GM23338 (cell line): ENCODE measurements at regions not wholly inside any gene's neighbourhood (a gene's known extent, or its start where the extent isn't known, plus 50 kb on each side); places are given as distances from the start of the nearest gene placed in this dataset.

ENCODE experiments used
- ATAC-seq: fragments of 200-7000 bp; cut with Tn5 transposase; 3 replicates; pipeline ENCODE4 v1.9.1; 2020
- DNase-seq: peaks from one replicate; pipeline ENCODE4 v3.0.0-alpha.2; 2015; ENCODE audit warnings: low spot score
- H2AFZ ChIP-seq: fragments of 200-600 bp; sonication (generic); 2 replicates; pipeline ENCODE4 v1.8.0; 2016; ENCODE audit warnings: antibody characterized with exemption, mild to moderate bottlenecking, moderate library complexity
- H3F3A ChIP-seq: fragments of 200-600 bp; sonication (generic); replicated peaks from 2 replicates; pipeline ENCODE4 v1.8.0; 2017; ENCODE audit warnings: antibody characterized with exemption, mixed run types, low read depth
- H3K27ac ChIP-seq: fragments of 200-600 bp; sonication (generic); 2 replicates; pipeline ENCODE4 v1.6.1; 2016; ENCODE audit warnings: low read depth
- H3K27me3 ChIP-seq: fragments of 200-600 bp; sonication (generic); 2 replicates; pipeline ENCODE4 v1.8.0; 2016; ENCODE audit warnings: mild to moderate bottlenecking, mixed run types, moderate library complexity; ENCODE audit not compliant: insufficient read depth
- H3K36me3 ChIP-seq: fragments of 200-600 bp; sonication (generic); 2 replicates; pipeline ENCODE4 v1.8.0; 2016; ENCODE audit warnings: mild to moderate bottlenecking; ENCODE audit not compliant: insufficient read depth
- H3K4me1 ChIP-seq: fragments of 200-600 bp; sonication (generic); 2 replicates; pipeline ENCODE4 v1.8.0; 2016; ENCODE audit warnings: mild to moderate bottlenecking, moderate library complexity; ENCODE audit not compliant: insufficient read depth
- H3K4me2 ChIP-seq: fragments of 200-600 bp; sonication (generic); 2 replicates; pipeline ENCODE4 v1.7.1; 2017; ENCODE audit warnings: mixed run types
- H3K4me3 ChIP-seq: fragments of 200-600 bp; sonication (generic); 2 replicates; pipeline ENCODE4 v1.6.1; 2016; ENCODE audit warnings: mixed run types
- H3K79me2 ChIP-seq: fragments of 200-600 bp; sonication (generic); replicated peaks from 2 replicates; pipeline ENCODE4 v1.8.0; 2017; ENCODE audit warnings: mild to moderate bottlenecking; ENCODE audit not compliant: insufficient read depth
- H3K9me2 ChIP-seq: fragments of 200-600 bp; sonication (generic); 2 replicates; pipeline ENCODE4 v1.8.0; 2017; ENCODE audit not compliant: insufficient read depth
- H4K20me1 ChIP-seq: fragments of 200-600 bp; sonication (generic); replicated peaks from 2 replicates; pipeline ENCODE4 v1.8.0; 2017; ENCODE audit warnings: mild to moderate bottlenecking; ENCODE audit not compliant: insufficient read depth
- H3K27ac Mint-ChIP-seq: 2 replicates; pipeline ENCODE4 v1.8.0; 2020; ENCODE audit warnings: inconsistent platforms, mild to moderate bottlenecking, moderate library complexity, mixed read lengths
- H3K27me3 Mint-ChIP-seq: 3 replicates; pipeline ENCODE4 v1.8.0; 2022; ENCODE audit warnings: low read depth, mild to moderate bottlenecking, moderate library complexity, mixed read lengths, inconsistent platforms; ENCODE audit not compliant: insufficient read depth, poor library complexity
- H3K36me3 Mint-ChIP-seq: 3 replicates; pipeline ENCODE4 v1.8.0; 2021; ENCODE audit warnings: low read depth, mild to moderate bottlenecking, inconsistent platforms, moderate library complexity, mixed read lengths
- H3K4me1 Mint-ChIP-seq: 3 replicates; pipeline ENCODE4 v1.8.0; 2020; ENCODE audit warnings: mild to moderate bottlenecking, inconsistent platforms, mixed read lengths
- H3K4me3 Mint-ChIP-seq: 3 replicates; pipeline ENCODE4 v1.8.0; 2021; ENCODE audit warnings: moderate library complexity, mild to moderate bottlenecking, inconsistent platforms, mixed read lengths
- H3K9me3 Mint-ChIP-seq: 3 replicates; pipeline ENCODE4 v1.8.0; 2020; ENCODE audit warnings: moderate library complexity, mild to moderate bottlenecking, inconsistent platforms, mixed read lengths
- CREB1 ChIP-seq: fragments of 250-450 bp; sonication (Bioruptor Pico); IDR thresholded peaks from 2 replicates; pipeline ENCODE4 v1.5.0; 2020; ENCODE audit warnings: low read depth, mild to moderate bottlenecking, moderate library complexity
- CTCF ChIP-seq, 2 experiments: fragments of 200-600 bp in 1 of 2; sonication (generic) in 1 of 2; conservative IDR thresholded peaks; 2 replicates each; pipeline versions ENCODE4 v1.5.1 to v1.6.1; 2016 to 2017; ENCODE audit warnings: antibody characterized with exemption in 2 of 2, low read depth in 2 of 2, mild to moderate bottlenecking in 2 of 2, moderate library complexity in 1 of 2
- ETS1 ChIP-seq: IDR thresholded peaks from 2 replicates; pipeline ENCODE4 v1.6.1; 2016; ENCODE audit warnings: antibody characterized with exemption
- EZH2 ChIP-seq: fragments of 200-600 bp; sonication (generic); IDR thresholded peaks from one replicate; pipeline ENCODE4 v1.8.0; 2017; ENCODE audit warnings: antibody characterized with exemption, mild to moderate bottlenecking, low read depth; ENCODE audit not compliant: unreplicated experiment
- EZH2phosphoT487 ChIP-seq: fragments of 200-600 bp; sonication (generic); IDR thresholded peaks from one replicate; pipeline ENCODE4 v1.8.1; 2018; ENCODE audit warnings: antibody characterized with exemption; ENCODE audit not compliant: unreplicated experiment
- JUNB ChIP-seq: IDR thresholded peaks from one replicate; pipeline ENCODE4 v1.6.1; 2016; ENCODE audit warnings: antibody characterized with exemption; ENCODE audit not compliant: unreplicated experiment
- NANOG ChIP-seq: IDR thresholded peaks from 2 replicates; pipeline ENCODE4 v1.6.1; 2016; ENCODE audit warnings: antibody characterized with exemption, borderline replicate concordance
- POLR2AphosphoS5 ChIP-seq: IDR thresholded peaks from 2 replicates; pipeline ENCODE4 v1.6.1; 2016; ENCODE audit warnings: antibody characterized with exemption, low read depth
- REST ChIP-seq: IDR thresholded peaks from one replicate; pipeline ENCODE4 v1.6.1; 2018; ENCODE audit warnings: antibody characterized with exemption; ENCODE audit not compliant: unreplicated experiment
- STAT1 ChIP-seq: IDR thresholded peaks from one replicate; pipeline ENCODE4 v1.6.1; 2016; ENCODE audit warnings: antibody characterized with exemption; ENCODE audit not compliant: unreplicated experiment
- ZNF114 ChIP-seq: fragments of 250-450 bp; sonication (Bioruptor Pico); IDR thresholded peaks from 2 replicates; pipeline ENCODE4 v1.5.0; 2020; ENCODE audit warnings: mild to moderate bottlenecking, moderate library complexity
- ZNF331 ChIP-seq: fragments of 250-450 bp; sonication (Bioruptor Pico); IDR thresholded peaks from 2 replicates; pipeline ENCODE4 v1.5.0; 2020; ENCODE audit warnings: low read depth, mild to moderate bottlenecking, moderate library complexity
- ZNF462 ChIP-seq: fragments of 250-450 bp; sonication (Bioruptor Pico); IDR thresholded peaks from 2 replicates; pipeline ENCODE4 v1.5.0; 2020; ENCODE audit warnings: mild to moderate bottlenecking, moderate library complexity

GRCh38 chr7:27314111-27314510, 71.5 kb downstream of the EVX1 start:
- no peak for TF ChIP-seq ZNF114 (CRISPR knock-in tag)
- no peak for TF ChIP-seq CTCF (conservative IDR thresholded peaks at IDR 0.05; ENCODE audit: low read depth in 2 of 2)
- TF ChIP-seq ZNF462: no peak
- no peak for TF ChIP-seq CREB1 (CRISPR knock-in tag)
- TF ChIP-seq REST: no peak
- no peak for TF ChIP-seq NANOG
- no peak for TF ChIP-seq ETS1
- no peak for TF ChIP-seq ZNF331 (CRISPR knock-in tag)
- TF ChIP-seq POLR2AphosphoS5: no peak
- TF ChIP-seq STAT1: no peak
- no peak for TF ChIP-seq JUNB
- TF ChIP-seq EZH2: no peak
- TF ChIP-seq EZH2phosphoT487: no peak
- peak; percentile 27 for DNase-seq
- ATAC-seq: peak; percentile 21; the same call in 1 of the 3 replicates
- Mint-ChIP-seq H3K9me3 (no peaks in the 10 kb centered on the region), H3K36me3 (no peaks in the 10 kb centered on the region; the same call in 2 of the 3 replicates), H3K27me3 (peaks cover 4% of the 10 kb centered on the region), H3K4me1 (peaks cover 19% of the 10 kb centered on the region), H3K4me3 (no peak overlapping the region), H3K27ac (no peak overlapping the region)
- Histone ChIP-seq H4K20me1 (no peaks in the 10 kb centered on the region), H3K4me3 (no peak overlapping the region), H3F3A (no peaks in the 10 kb centered on the region), H3K79me2 (no peaks in the 10 kb centered on the region), H3K27me3 (no peaks in the 10 kb centered on the region), H3K9me2 (no peaks in the 10 kb centered on the region), H3K4me2 (no peak overlapping the region), H3K36me3 (no peaks in the 10 kb centered on the region), H2AFZ (no peak overlapping the region), H3K4me1 (peaks cover 20% of the 10 kb centered on the region), H3K27ac (no peak overlapping the region)
